B cell (primary cell): ENCODE measurements at regions not wholly inside any gene's neighbourhood (a gene's known extent, or its start where the extent isn't known, plus 50 kb on each side); places are given as distances from the start of the nearest gene placed in this dataset.

ENCODE experiments used
- ATAC-seq: fragments of 200-7000 bp; cut with Tn5 transposase; one replicate; pipeline ENCODE4 v1.10.0; 2021; ENCODE audit warnings: low read depth, mild to moderate bottlenecking, moderate number of reproducible peaks, moderate library complexity
- CTCF ChIA-PET: fragments of 350-600 bp; sonication (Branson Sonifier 250); formaldehyde crosslinking; loops from one replicate; lab custom pipeline; 2021; ENCODE audit warnings: antibody characterized with exemption, inconsistent platforms; lab: Charles Lee
- POLR2A ChIA-PET: fragments of 350-600 bp; sonication (Branson Sonifier 250); formaldehyde crosslinking; loops from one replicate; lab custom pipeline; 2021; ENCODE audit warnings: antibody characterized with exemption; lab: Charles Lee
- DNase-seq: peaks from one replicate; pipeline ENCODE4 v3.0.0; 2013
- H2AFZ ChIP-seq: 2 replicates; pipeline ENCODE4 v1.6.1; 2012; ENCODE audit warnings: mild to moderate bottlenecking, low read depth, low read length; ENCODE audit not compliant: insufficient read depth, poor library complexity, severe bottlenecking
- H3K27ac ChIP-seq, 2 donors: 1 replicate in 1 of 2; 2 replicates in 1 of 2; pipeline ENCODE4 v1.5.1; 2012 to 2013; ENCODE audit warnings: low read length in 2 of 2, mild to moderate bottlenecking in 2 of 2, moderate library complexity in 1 of 2
- H3K27me3 ChIP-seq, 4 experiments: fragments of 200-600 bp in 1 of 4; sonication (generic) in 1 of 4; replicated peaks in 1 of 4; 1 replicate in 2 of 4; 2 replicates in 2 of 4; pipeline versions ENCODE4 v1.6.1 to v1.7.0; 2013 to 2016; ENCODE audit warnings: low read length in 3 of 4, mild to moderate bottlenecking in 2 of 4, mixed read lengths in 1 of 4, moderate library complexity in 1 of 4; ENCODE audit not compliant: insufficient read depth in 4 of 4, control insufficient read depth in 3 of 4; ENCODE audit errors: control extremely low read depth in 1 of 4
- H3K36me3 ChIP-seq, 2 experiments: replicated peaks in 1 of 2; 1 replicate in 1 of 2; 2 replicates in 1 of 2; pipeline versions ENCODE4 v1.6.1 to v1.7.1; 2013; ENCODE audit warnings: low read length in 1 of 2; ENCODE audit not compliant: insufficient read depth in 2 of 2, control insufficient read depth in 1 of 2; ENCODE audit errors: control extremely low read depth in 1 of 2, extremely low read depth in 1 of 2
- H3K4me1 ChIP-seq, 2 donors: fragments of 200-600 bp in 1 of 2; sonication (generic) in 1 of 2; 1 replicate in 1 of 2; 2 replicates in 1 of 2; pipeline versions ENCODE4 v1.5.1 to v1.6.1; 2013 to 2017; ENCODE audit warnings: low read length in 2 of 2; ENCODE audit not compliant: control insufficient read depth in 2 of 2, insufficient read depth in 2 of 2
- H3K4me2 ChIP-seq: replicated peaks from 2 replicates; pipeline ENCODE3; 2012; ENCODE audit warnings: mild to moderate bottlenecking, low read depth, low read length; ENCODE audit not compliant: poor library complexity, severe bottlenecking
- H3K4me3 ChIP-seq, 5 experiments: fragments of 200-600 bp in 1 of 5; sonication (generic) in 1 of 5; 1 replicate in 3 of 5; 2 replicates in 2 of 5; pipeline versions ENCODE4 v1.5.1 to v1.7.0; 2011 to 2016; ENCODE audit warnings: low read length in 4 of 5, mild to moderate bottlenecking in 4 of 5, low read depth in 2 of 5, control low read depth in 1 of 5, moderate library complexity in 1 of 5; ENCODE audit not compliant: insufficient read depth in 1 of 5; ENCODE audit errors: control extremely low read depth in 1 of 5, extremely low read depth in 1 of 5
- H3K79me2 ChIP-seq: fragments of 200-600 bp; sonication (generic); one replicate; pipeline ENCODE4 v1.6.0; 2016; ENCODE audit warnings: low read length; ENCODE audit not compliant: control insufficient read depth, insufficient read depth
- H3K9ac ChIP-seq: fragments of 200-600 bp; sonication (generic); 2 replicates; pipeline ENCODE4 v1.6.1; 2017; ENCODE audit warnings: mild to moderate bottlenecking, low read length, moderate library complexity
- H3K9me3 ChIP-seq, 3 donors: one replicate each; pipeline versions ENCODE4 v1.6.1 to v1.7.1; 2013; ENCODE audit warnings: low read length in 2 of 3; ENCODE audit not compliant: control insufficient read depth in 2 of 3, insufficient read depth in 1 of 3; ENCODE audit errors: control extremely low read depth in 1 of 3
- H4K20me1 ChIP-seq: 2 replicates; pipeline ENCODE4 v1.6.0; 2012; ENCODE audit warnings: mild to moderate bottlenecking, low read length; ENCODE audit not compliant: insufficient read depth, control insufficient read depth, poor library complexity, severe bottlenecking
- H3K27ac Mint-ChIP-seq: one replicate; pipeline ENCODE4 v1.8.0; 2021; ENCODE audit warnings: mixed read lengths
- H3K27me3 Mint-ChIP-seq: one replicate; pipeline ENCODE4 v1.8.0; 2021; ENCODE audit warnings: mixed read lengths
- H3K4me1 Mint-ChIP-seq: one replicate; pipeline ENCODE4 v1.8.0; 2021; ENCODE audit warnings: mixed read lengths
- H3K4me3 Mint-ChIP-seq: one replicate; pipeline ENCODE4 v1.8.0; 2021; ENCODE audit warnings: mixed read lengths
- H3K9me3 Mint-ChIP-seq: one replicate; pipeline ENCODE4 v1.8.0; 2022; ENCODE audit warnings: mixed read lengths; ENCODE audit not compliant: insufficient read depth
- CTCF ChIP-seq: fragments of 200-600 bp; IDR thresholded peaks from one replicate; pipeline ENCODE4 v1.8.0; 2022; ENCODE audit warnings: antibody characterized with exemption, mild to moderate bottlenecking
- EZH2 ChIP-seq: IDR thresholded peaks from 2 replicates; pipeline ENCODE4 v1.6.1; 2012; ENCODE audit warnings: borderline replicate concordance, low read depth, mild to moderate bottlenecking, moderate library complexity, low read length; ENCODE audit not compliant: insufficient read depth, poor library complexity, severe bottlenecking
- WGBS: methylation state at CpG from one replicate; pipeline ENCODE4 v1.1.5; 2013; ENCODE audit warnings: missing lambda C conversion rate; ENCODE audit not compliant: insufficient coverage; 5-methylcytosine and 5-hydroxymethylcytosine counted together
- intact Hi-C: fragments of 100-400 bp; cut with micrococcal nuclease; formaldehyde crosslinking; loops from one replicate; pipeline ENCODE4 v1.10.0; 2022

- Mint-ChIP-seq H3K9me3 (no peaks in the 10 kb centered on the region), H3K4me1 (no peaks in the 10 kb centered on the region), H3K27me3 (peaks cover 17% of the 10 kb centered on the region), H3K4me3 (no peak overlapping the region), H3K27ac (no peak overlapping the region)
- no peak overlapping the region for H2AFZ ChIP-seq
- H3K27me3 ChIP-seq, result peaks cover 0 to 4% (median 0%) of the 10 kb centered on the region in 4 experiments
- no peaks in the 10 kb centered on the region for H4K20me1 ChIP-seq
- ChIA-PET CTCF (no interaction called here), POLR2A (no interaction called here)
- H3K4me3 ChIP-seq, result no peak overlapping the region
- ATAC-seq (no peak), DNase-seq (no peak)
- no peak overlapping the region for H3K4me2 ChIP-seq
- H3K36me3 ChIP-seq, result no peaks in the 10 kb centered on the region
- whole genome bisulfite sequencing, result 100% methylated on average over 1 of the region's 2 CpGs
- TF ChIP-seq CTCF (no peak), EZH2 (no peak)
- no peaks in the 10 kb centered on the region for H3K4me1 ChIP-seq
- intact Hi-C loops, result no loop called here
- H3K9me3 ChIP-seq, result no peaks in the 10 kb centered on the region
- no peak overlapping the region for H3K27ac ChIP-seq
- no peaks in the 10 kb centered on the region for H3K79me2 ChIP-seq
- H3K9ac ChIP-seq, result no peak overlapping the region
Measured at GRCh38 chr4:147085781-147086180, 140.1 kb upstream of the TTC29 start.

GRCh38 chr4:147088146-147088545 lies 142.5 kb upstream of the TTC29 start:
- no peak overlapping the region for H2AFZ ChIP-seq
- H3K36me3 ChIP-seq, result no peaks in the 10 kb centered on the region
- H3K9ac ChIP-seq, result no peak overlapping the region
- intact Hi-C loops, result no loop called here
- H3K9me3 ChIP-seq, result no peaks in the 10 kb centered on the region
- no peak overlapping the region for H3K27ac ChIP-seq
- ChIA-PET POLR2A (no interaction called here), CTCF (interaction anchor here (0.7 to 1.3 kb wide), 3 partner anchors 9 to 745 kb away, joined by 3 read pairs; no protein-coding TSS in a partner anchor)
- Mint-ChIP-seq H3K4me1 (peaks cover 3% of the 10 kb centered on the region), H3K27me3 (peaks cover 14% of the 10 kb centered on the region), H3K9me3 (no peaks in the 10 kb centered on the region), H3K4me3 (no peak overlapping the region), H3K27ac (no peak overlapping the region)
- H3K79me2 ChIP-seq, result no peaks in the 10 kb centered on the region
- TF ChIP-seq EZH2 (no peak), CTCF (no peak)
- 83% methylated on average over 3 of the region's 4 CpGs for WGBS
- peaks cover 0 to 4% (median 0%) of the 10 kb centered on the region in 4 experiments for H3K27me3 ChIP-seq
- no peak overlapping the region for H3K4me2 ChIP-seq
- no peak for ATAC-seq
- peaks cover 3 to 6% of the 10 kb centered on the region in 2 donors for H3K4me1 ChIP-seq
- no peak for DNase-seq
- H4K20me1 ChIP-seq, result no peaks in the 10 kb centered on the region
- H3K4me3 ChIP-seq, result no peak overlapping the region
